Body of pancreas (tissue), 4 donors: ENCODE measurements at regions not wholly inside any gene's neighbourhood (a gene's known extent, or its start where the extent isn't known, plus 50 kb on each side); places are given as distances from the start of the nearest gene placed in this dataset.

Experiments used
- ATAC-seq: fragments of 150-250 bp; one replicate; pipeline ENCODE4 v1.9.1; 2016
- DNase-seq, 4 donors: peaks; one replicate each; pipeline ENCODE4 v3.0.0-alpha.2; 2019
- H3K27ac ChIP-seq, 4 donors: fragments of 200-600 bp; sonication (generic); 1 replicate in 3 of 4; 2 replicates in 1 of 4; pipeline versions ENCODE4 v1.5.1 to v1.6.1; 2016 to 2019; ENCODE audit warnings: mild to moderate bottlenecking in 1 of 4, mixed read lengths in 1 of 4, moderate library complexity in 1 of 4
- H3K27me3 ChIP-seq, 2 donors: fragments of 200-600 bp; sonication (generic); one replicate each; pipeline ENCODE4 v1.6.0; 2016; ENCODE audit warnings: mild to moderate bottlenecking in 1 of 2
- H3K36me3 ChIP-seq, 2 donors: fragments of 200-600 bp; sonication (generic); replicated peaks in 1 of 2; 2 replicates each; pipeline ENCODE4 v1.5.1; 2016; ENCODE audit warnings: low read depth in 2 of 2; ENCODE audit not compliant: insufficient read depth in 1 of 2
- H3K4me1 ChIP-seq: fragments of 200-600 bp; sonication (generic); one replicate; pipeline ENCODE4 v1.6.0; 2016
- H3K4me3 ChIP-seq, 2 donors: fragments of 200-600 bp; sonication (generic); 1 replicate in 1 of 2; 2 replicates in 1 of 2; pipeline ENCODE4 v1.5.1; 2016 to 2019
- H3K9me3 ChIP-seq, 3 donors: fragments of 200-600 bp; sonication (generic); 1 replicate in 2 of 3; 2 replicates in 1 of 3; pipeline ENCODE4 v1.5.1; 2016
- CTCF ChIP-seq, 7 experiments: fragments of 450-650 bp in 4 of 7; fragments of 200-600 bp in 3 of 7; sonication (generic) in 3 of 7; IDR thresholded peaks; one replicate each; pipeline ENCODE4 v1.5.1; 2016 to 2019; ENCODE audit warnings: antibody characterized with exemption in 7 of 7
- POLR2A ChIP-seq, 3 donors: fragments of 450-650 bp; IDR thresholded peaks; one replicate each; pipeline ENCODE4 v1.6.1; 2016; ENCODE audit warnings: antibody characterized with exemption in 3 of 3, mild to moderate bottlenecking in 2 of 3
- WGBS, 2 donors: methylation state at CpG; one replicate each; pipeline ENCODE4 v1.1.5; 2017; 5-methylcytosine and 5-hydroxymethylcytosine counted together
- intact Hi-C: fragments of 100-400 bp; cut with DNase I; formaldehyde crosslinking; loops from one replicate; pipeline ENCODE4 v1.15.1; 2023

- ATAC-seq, result no peak
- no peak for DNase-seq
Measured at GRCh38 chr2:153347818-153348495, 130.6 kb downstream of the RPRM start.

GRCh38 chr2:153320879-153321278, 157.7 kb downstream of the RPRM start:
- Histone ChIP-seq H3K9me3 (no peaks in the 10 kb centered on the region), H3K36me3 (no peaks in the 10 kb centered on the region), H3K27ac (no peak overlapping the region), H3K4me1 (no peaks in the 10 kb centered on the region), H3K27me3 (no peaks in the 10 kb centered on the region), H3K4me3 (no peak overlapping the region)
- intact Hi-C loops, result no loop called here
- DNase-seq (no peak), ATAC-seq (no peak)
- TF ChIP-seq POLR2A (IDR thresholded peaks at IDR 0.05) (no peak), CTCF (IDR thresholded peaks at IDR 0.05) (no peak)

More at GRCh38 chr2:153347818-153348495, 130.6 kb downstream of the RPRM start:
- Histone ChIP-seq H3K27ac (no peak overlapping the region), H3K9me3 (no peaks in the 10 kb centered on the region), H3K4me1 (no peaks in the 10 kb centered on the region), H3K27me3 (no peaks in the 10 kb centered on the region), H3K36me3 (no peaks in the 10 kb centered on the region), H3K4me3 (no peak overlapping the region)
- no peak for TF ChIP-seq POLR2A (IDR thresholded peaks at IDR 0.05)
- no peak for TF ChIP-seq CTCF (IDR thresholded peaks at IDR 0.05)
- intact Hi-C loops, result no loop called here
- 15 to 29% methylated on average over 2 of the region's 2 CpGs for WGBS, 2 donors

GRCh38 chr2:153311432-153311831, 167.1 kb downstream of the RPRM start:
- DNase-seq (no peak), ATAC-seq (no peak)
- no peak overlapping the region for H3K4me3 ChIP-seq
- 37 to 41% methylated on average over 8 of the region's 8 CpGs for WGBS, 2 donors
- intact Hi-C loops, result no loop called here
- H3K4me1 ChIP-seq, result no peaks in the 10 kb centered on the region
- no peak overlapping the region for H3K27ac ChIP-seq
- no peaks in the 10 kb centered on the region for H3K36me3 ChIP-seq
- TF ChIP-seq CTCF (IDR thresholded peaks at IDR 0.05) (no peak), POLR2A (IDR thresholded peaks at IDR 0.05) (no peak)
- no peaks in the 10 kb centered on the region for H3K9me3 ChIP-seq
- H3K27me3 ChIP-seq, result no peaks in the 10 kb centered on the region

- H3K4me3 ChIP-seq, result no peak overlapping the region
- DNase-seq (no peak), ATAC-seq (no peak)
- intact Hi-C loops, result no loop called here
- H3K27me3 ChIP-seq, result no peaks in the 10 kb centered on the region
- 39 to 77% methylated on average over 2 of the region's 2 CpGs for WGBS, 2 donors
- H3K9me3 ChIP-seq, result no peaks in the 10 kb centered on the region
- H3K36me3 ChIP-seq, result no peaks in the 10 kb centered on the region
- no peak for TF ChIP-seq POLR2A (IDR thresholded peaks at IDR 0.05)
- no peak for TF ChIP-seq CTCF (IDR thresholded peaks at IDR 0.05)
- H3K4me1 ChIP-seq, result no peaks in the 10 kb centered on the region
- no peak overlapping the region for H3K27ac ChIP-seq
Measured at GRCh38 chr2:153308466-153308865, 170.1 kb downstream of the RPRM start.

GRCh38 chr2:153307223-153307622, 171.3 kb downstream of the RPRM start:
- Histone ChIP-seq H3K4me1 (no peaks in the 10 kb centered on the region), H3K9me3 (no peaks in the 10 kb centered on the region), H3K27me3 (no peaks in the 10 kb centered on the region), H3K36me3 (no peaks in the 10 kb centered on the region), H3K27ac (no peak overlapping the region), H3K4me3 (no peak overlapping the region)
- TF ChIP-seq CTCF (IDR thresholded peaks at IDR 0.05), result no peak
- no peak for TF ChIP-seq POLR2A (IDR thresholded peaks at IDR 0.05)
- intact Hi-C loops, result no loop called here
- ATAC-seq (no peak), DNase-seq (no peak)
- WGBS, 2 donors, result 51 to 58% methylated on average over 3 of the region's 3 CpGs
